WTC11 (cell line): ENCODE measurements at regions not wholly inside any gene's neighbourhood (a gene's known extent, or its start where the extent isn't known, plus 50 kb on each side); places are given as distances from the start of the nearest gene placed in this dataset.
A peak's percentile ranks its signal among the peaks of the same experiment; 100 is the strongest.

Source experiments
- ATAC-seq: fragments of 200-7000 bp; cut with Tn5 transposase; 2 replicates; pipeline ENCODE4 v1.10.0; 2021; ENCODE audit warnings: mild to moderate bottlenecking, moderate library complexity
- CTCF ChIA-PET: fragments of 300-600 bp; sonication (Branson Sonifier 250); formaldehyde crosslinking; loops from one replicate; lab custom pipeline; 2021; ENCODE audit warnings: antibody characterized with exemption; lab: Charles Lee
- POLR2A ChIA-PET: fragments of 350-600 bp; sonication (Branson Sonifier 250); formaldehyde crosslinking; loops from one replicate; lab custom pipeline; 2021; ENCODE audit warnings: antibody characterized with exemption; lab: Charles Lee
- DNase-seq: peaks from one replicate; pipeline ENCODE4 v3.0.0; 2021; ENCODE audit warnings: low spot score
- H3K27ac Mint-ChIP-seq: 2 replicates; pipeline ENCODE4 v1.8.0; 2021; ENCODE audit warnings: mixed read lengths
- H3K27me3 Mint-ChIP-seq: 2 replicates; pipeline ENCODE4 v1.8.0; 2021; ENCODE audit warnings: low read depth, mild to moderate bottlenecking, moderate library complexity, mixed read lengths
- H3K36me3 Mint-ChIP-seq: 2 replicates; pipeline ENCODE4 v1.8.0; 2021; ENCODE audit warnings: mixed read lengths
- H3K4me1 Mint-ChIP-seq: 2 replicates; pipeline ENCODE4 v1.8.0; 2022; ENCODE audit warnings: mixed read lengths
- H3K4me3 Mint-ChIP-seq: 2 replicates; pipeline ENCODE4 v1.8.0; 2021; ENCODE audit warnings: mild to moderate bottlenecking, moderate library complexity, mixed read lengths
- H3K9me3 Mint-ChIP-seq: 2 replicates; pipeline ENCODE4 v1.8.0; 2021; ENCODE audit warnings: mixed read lengths
- ATF1 ChIP-seq: sonication (generic); formaldehyde crosslinking; IDR thresholded peaks from 2 replicates; pipeline ENCODE4 v1.8.1; 2023; ENCODE audit warnings: mild to moderate bottlenecking, moderate library complexity, missing genetic modification reagents
- CREM ChIP-seq: sonication (generic); formaldehyde crosslinking; IDR thresholded peaks from 2 replicates; pipeline ENCODE4 v1.8.1; 2022; ENCODE audit warnings: mild to moderate bottlenecking, missing genetic modification reagents, moderate library complexity
- FOXK1 ChIP-seq: sonication (generic); formaldehyde crosslinking; IDR thresholded peaks from 2 replicates; pipeline ENCODE4 v1.8.0; 2022; ENCODE audit warnings: mild to moderate bottlenecking, moderate library complexity, missing genetic modification reagents
- GABPB1 ChIP-seq: sonication (generic); formaldehyde crosslinking; IDR thresholded peaks from 2 replicates; pipeline ENCODE4 v1.8.1; 2023; ENCODE audit warnings: mild to moderate bottlenecking, missing genetic modification reagents
- GTF2I ChIP-seq: fragments of 250-450 bp; sonication (Bioruptor Pico); conservative IDR thresholded peaks from 2 replicates; pipeline ENCODE4 v1.4.0; 2021; ENCODE audit warnings: mild to moderate bottlenecking
- HMGA2 ChIP-seq: fragments of 250-450 bp; sonication (Bioruptor Pico); IDR thresholded peaks from 2 replicates; pipeline ENCODE4 v1.4.0; 2021; ENCODE audit warnings: mild to moderate bottlenecking, moderate library complexity
- KAT7 ChIP-seq: sonication (generic); formaldehyde crosslinking; IDR thresholded peaks from 2 replicates; pipeline ENCODE4 v1.8.1; 2023; ENCODE audit warnings: missing genetic modification reagents, mild to moderate bottlenecking, borderline replicate concordance
- ZNF317 ChIP-seq: sonication (generic); formaldehyde crosslinking; IDR thresholded peaks from 2 replicates; pipeline ENCODE4 v1.8.1; 2023; ENCODE audit warnings: low read depth, mild to moderate bottlenecking, moderate library complexity, missing genetic modification reagents, borderline replicate concordance
- ZNF671 ChIP-seq: fragments of 250-450 bp; sonication (Bioruptor Pico); IDR thresholded peaks from 2 replicates; pipeline ENCODE4 v1.8.0; 2021; ENCODE audit warnings: mild to moderate bottlenecking
- TF ChIP-seq, protein P1 (sequence below): fragments of 250-450 bp; sonication (Bioruptor Pico); conservative IDR thresholded peaks from 2 replicates; pipeline ENCODE4 v1.9.0; 2021; ENCODE audit warnings: mild to moderate bottlenecking
- TF ChIP-seq, protein P2 (sequence below): fragments of 250-450 bp; sonication (Bioruptor Pico); IDR thresholded peaks from 2 replicates; pipeline ENCODE4 v1.9.0; 2021; ENCODE audit warnings: mild to moderate bottlenecking, borderline replicate concordance
- TF ChIP-seq, protein P3 (sequence below): sonication (generic); formaldehyde crosslinking; IDR thresholded peaks from 2 replicates; pipeline ENCODE4 v1.8.1; 2023; ENCODE audit warnings: mild to moderate bottlenecking, missing genetic modification reagents, moderate library complexity
- TF ChIP-seq, protein P4 (sequence below): sonication (generic); formaldehyde crosslinking; IDR thresholded peaks from 2 replicates; pipeline ENCODE4 v1.8.1; 2022; ENCODE audit warnings: low read depth, mild to moderate bottlenecking, moderate library complexity, missing genetic modification reagents, borderline replicate concordance
- TF ChIP-seq, protein P5 (sequence below): sonication (generic); formaldehyde crosslinking; IDR thresholded peaks from 2 replicates; pipeline ENCODE4 v1.8.0; 2022; ENCODE audit warnings: mild to moderate bottlenecking, missing genetic modification reagents
- TF ChIP-seq, protein P6 (sequence below): sonication (generic); formaldehyde crosslinking; IDR thresholded peaks from 2 replicates; pipeline ENCODE4 v1.8.1; 2022; ENCODE audit warnings: mild to moderate bottlenecking, moderate library complexity, missing genetic modification reagents
- TF ChIP-seq, protein P7 (sequence below): fragments of 250-450 bp; sonication (Bioruptor Pico); IDR thresholded peaks from 2 replicates; pipeline ENCODE4 v1.9.0; 2021; ENCODE audit warnings: moderate library complexity, mild to moderate bottlenecking, inconsistent platforms, borderline replicate concordance
- TF ChIP-seq, protein P8 (sequence below): sonication (generic); formaldehyde crosslinking; IDR thresholded peaks from 2 replicates; pipeline ENCODE4 v1.8.1; 2023; ENCODE audit warnings: mild to moderate bottlenecking, missing genetic modification reagents, borderline replicate concordance
- TF ChIP-seq, protein P9 (sequence below): sonication (generic); formaldehyde crosslinking; IDR thresholded peaks from 2 replicates; pipeline ENCODE4 v1.8.0; 2023; ENCODE audit warnings: missing genetic modification reagents

DNA sequence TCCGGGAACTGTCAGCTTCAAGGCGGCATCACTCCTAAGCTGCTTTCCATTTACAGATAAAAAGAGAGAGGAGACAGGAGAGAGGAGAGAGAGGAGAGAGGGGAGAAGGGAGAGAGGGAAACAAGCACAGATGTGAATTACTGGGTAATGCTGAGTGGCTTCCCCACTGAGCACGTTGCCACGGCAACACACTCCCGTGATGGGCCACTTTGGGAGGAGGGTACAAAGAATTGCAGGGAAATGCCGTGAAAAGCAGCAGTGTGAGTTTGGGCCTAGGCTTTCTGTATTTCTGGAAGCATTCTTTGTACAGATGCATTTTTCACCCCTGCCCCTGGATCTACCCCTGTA, 128.0 kb upstream of the IRF2BP2 start:
- no peak for TF ChIP-seq ZNF671 (CRISPR knock-in tag)
- TF ChIP-seq, protein P1, sequence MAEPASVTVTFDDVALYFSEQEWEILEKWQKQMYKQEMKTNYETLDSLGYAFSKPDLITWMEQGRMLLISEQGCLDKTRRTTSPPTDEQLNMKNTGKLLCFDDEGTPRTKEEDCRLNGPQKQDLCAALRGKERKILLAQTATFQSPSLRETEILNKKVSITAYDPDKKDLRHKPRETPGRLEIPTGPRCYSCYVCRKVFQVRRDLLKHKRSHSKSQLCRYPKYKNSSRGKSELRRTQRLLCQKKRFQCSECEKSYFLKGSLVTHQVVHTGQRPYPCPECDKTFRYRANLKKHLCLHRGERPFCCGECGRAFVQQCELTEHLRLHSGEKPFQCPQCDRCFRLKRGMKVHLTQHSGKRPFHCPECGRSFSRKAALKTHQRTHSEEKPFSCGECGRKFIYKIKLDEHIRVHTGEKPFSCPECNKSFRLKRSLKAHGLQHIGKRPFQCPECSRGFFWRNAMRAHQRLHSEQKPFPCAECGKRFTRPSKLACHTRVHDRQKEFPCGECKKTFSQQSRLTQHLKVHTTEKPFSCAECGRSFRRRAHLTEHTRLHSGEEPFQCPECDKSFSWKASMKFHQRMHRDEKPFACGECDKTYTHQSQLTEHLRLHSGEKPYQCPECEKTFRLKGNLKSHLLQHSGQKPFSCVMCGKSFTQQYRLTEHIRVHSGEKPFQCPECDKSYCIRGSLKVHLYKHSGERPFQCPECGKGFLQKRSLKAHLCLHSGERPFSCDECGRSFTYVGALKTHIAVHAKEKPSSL, result no peak
- TF ChIP-seq, protein P2, sequence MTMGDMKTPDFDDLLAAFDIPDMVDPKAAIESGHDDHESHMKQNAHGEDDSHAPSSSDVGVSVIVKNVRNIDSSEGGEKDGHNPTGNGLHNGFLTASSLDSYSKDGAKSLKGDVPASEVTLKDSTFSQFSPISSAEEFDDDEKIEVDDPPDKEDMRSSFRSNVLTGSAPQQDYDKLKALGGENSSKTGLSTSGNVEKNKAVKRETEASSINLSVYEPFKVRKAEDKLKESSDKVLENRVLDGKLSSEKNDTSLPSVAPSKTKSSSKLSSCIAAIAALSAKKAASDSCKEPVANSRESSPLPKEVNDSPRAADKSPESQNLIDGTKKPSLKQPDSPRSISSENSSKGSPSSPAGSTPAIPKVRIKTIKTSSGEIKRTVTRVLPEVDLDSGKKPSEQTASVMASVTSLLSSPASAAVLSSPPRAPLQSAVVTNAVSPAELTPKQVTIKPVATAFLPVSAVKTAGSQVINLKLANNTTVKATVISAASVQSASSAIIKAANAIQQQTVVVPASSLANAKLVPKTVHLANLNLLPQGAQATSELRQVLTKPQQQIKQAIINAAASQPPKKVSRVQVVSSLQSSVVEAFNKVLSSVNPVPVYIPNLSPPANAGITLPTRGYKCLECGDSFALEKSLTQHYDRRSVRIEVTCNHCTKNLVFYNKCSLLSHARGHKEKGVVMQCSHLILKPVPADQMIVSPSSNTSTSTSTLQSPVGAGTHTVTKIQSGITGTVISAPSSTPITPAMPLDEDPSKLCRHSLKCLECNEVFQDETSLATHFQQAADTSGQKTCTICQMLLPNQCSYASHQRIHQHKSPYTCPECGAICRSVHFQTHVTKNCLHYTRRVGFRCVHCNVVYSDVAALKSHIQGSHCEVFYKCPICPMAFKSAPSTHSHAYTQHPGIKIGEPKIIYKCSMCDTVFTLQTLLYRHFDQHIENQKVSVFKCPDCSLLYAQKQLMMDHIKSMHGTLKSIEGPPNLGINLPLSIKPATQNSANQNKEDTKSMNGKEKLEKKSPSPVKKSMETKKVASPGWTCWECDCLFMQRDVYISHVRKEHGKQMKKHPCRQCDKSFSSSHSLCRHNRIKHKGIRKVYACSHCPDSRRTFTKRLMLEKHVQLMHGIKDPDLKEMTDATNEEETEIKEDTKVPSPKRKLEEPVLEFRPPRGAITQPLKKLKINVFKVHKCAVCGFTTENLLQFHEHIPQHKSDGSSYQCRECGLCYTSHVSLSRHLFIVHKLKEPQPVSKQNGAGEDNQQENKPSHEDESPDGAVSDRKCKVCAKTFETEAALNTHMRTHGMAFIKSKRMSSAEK (CRISPR knock-in tag), result no peak
- TF ChIP-seq, protein P3, sequence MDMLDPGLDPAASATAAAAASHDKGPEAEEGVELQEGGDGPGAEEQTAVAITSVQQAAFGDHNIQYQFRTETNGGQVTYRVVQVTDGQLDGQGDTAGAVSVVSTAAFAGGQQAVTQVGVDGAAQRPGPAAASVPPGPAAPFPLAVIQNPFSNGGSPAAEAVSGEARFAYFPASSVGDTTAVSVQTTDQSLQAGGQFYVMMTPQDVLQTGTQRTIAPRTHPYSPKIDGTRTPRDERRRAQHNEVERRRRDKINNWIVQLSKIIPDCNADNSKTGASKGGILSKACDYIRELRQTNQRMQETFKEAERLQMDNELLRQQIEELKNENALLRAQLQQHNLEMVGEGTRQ (CRISPR knock-in tag), result no peak
- TF ChIP-seq, protein P4, sequence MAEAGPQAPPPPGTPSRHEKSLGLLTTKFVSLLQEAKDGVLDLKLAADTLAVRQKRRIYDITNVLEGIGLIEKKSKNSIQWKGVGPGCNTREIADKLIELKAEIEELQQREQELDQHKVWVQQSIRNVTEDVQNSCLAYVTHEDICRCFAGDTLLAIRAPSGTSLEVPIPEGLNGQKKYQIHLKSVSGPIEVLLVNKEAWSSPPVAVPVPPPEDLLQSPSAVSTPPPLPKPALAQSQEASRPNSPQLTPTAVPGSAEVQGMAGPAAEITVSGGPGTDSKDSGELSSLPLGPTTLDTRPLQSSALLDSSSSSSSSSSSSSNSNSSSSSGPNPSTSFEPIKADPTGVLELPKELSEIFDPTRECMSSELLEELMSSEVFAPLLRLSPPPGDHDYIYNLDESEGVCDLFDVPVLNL (CRISPR knock-in tag), result no peak
- TF ChIP-seq ATF1, result no peak
- TF ChIP-seq ZNF317, result no peak
- TF ChIP-seq, protein P5, sequence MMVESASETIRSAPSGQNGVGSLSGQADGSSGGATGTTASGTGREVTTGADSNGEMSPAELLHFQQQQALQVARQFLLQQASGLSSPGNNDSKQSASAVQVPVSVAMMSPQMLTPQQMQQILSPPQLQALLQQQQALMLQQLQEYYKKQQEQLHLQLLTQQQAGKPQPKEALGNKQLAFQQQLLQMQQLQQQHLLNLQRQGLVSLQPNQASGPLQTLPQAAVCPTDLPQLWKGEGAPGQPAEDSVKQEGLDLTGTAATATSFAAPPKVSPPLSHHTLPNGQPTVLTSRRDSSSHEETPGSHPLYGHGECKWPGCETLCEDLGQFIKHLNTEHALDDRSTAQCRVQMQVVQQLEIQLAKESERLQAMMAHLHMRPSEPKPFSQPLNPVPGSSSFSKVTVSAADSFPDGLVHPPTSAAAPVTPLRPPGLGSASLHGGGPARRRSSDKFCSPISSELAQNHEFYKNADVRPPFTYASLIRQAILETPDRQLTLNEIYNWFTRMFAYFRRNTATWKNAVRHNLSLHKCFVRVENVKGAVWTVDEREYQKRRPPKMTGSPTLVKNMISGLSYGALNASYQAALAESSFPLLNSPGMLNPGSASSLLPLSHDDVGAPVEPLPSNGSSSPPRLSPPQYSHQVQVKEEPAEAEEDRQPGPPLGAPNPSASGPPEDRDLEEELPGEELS, result no peak
- TF ChIP-seq KAT7, result no peak
- TF ChIP-seq, protein P6, sequence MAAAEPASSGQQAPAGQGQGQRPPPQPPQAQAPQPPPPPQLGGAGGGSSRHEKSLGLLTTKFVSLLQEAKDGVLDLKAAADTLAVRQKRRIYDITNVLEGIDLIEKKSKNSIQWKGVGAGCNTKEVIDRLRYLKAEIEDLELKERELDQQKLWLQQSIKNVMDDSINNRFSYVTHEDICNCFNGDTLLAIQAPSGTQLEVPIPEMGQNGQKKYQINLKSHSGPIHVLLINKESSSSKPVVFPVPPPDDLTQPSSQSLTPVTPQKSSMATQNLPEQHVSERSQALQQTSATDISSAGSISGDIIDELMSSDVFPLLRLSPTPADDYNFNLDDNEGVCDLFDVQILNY (CRISPR knock-in tag), result no peak
- TF ChIP-seq GTF2I (CRISPR knock-in tag), result no peak
- TF ChIP-seq FOXK1 (CRISPR knock-in tag), result no peak
- no peak for TF ChIP-seq GABPB1
- no peak for TF ChIP-seq HMGA2 (CRISPR knock-in tag)
- TF ChIP-seq CREM, result no peak
- TF ChIP-seq, protein P7, sequence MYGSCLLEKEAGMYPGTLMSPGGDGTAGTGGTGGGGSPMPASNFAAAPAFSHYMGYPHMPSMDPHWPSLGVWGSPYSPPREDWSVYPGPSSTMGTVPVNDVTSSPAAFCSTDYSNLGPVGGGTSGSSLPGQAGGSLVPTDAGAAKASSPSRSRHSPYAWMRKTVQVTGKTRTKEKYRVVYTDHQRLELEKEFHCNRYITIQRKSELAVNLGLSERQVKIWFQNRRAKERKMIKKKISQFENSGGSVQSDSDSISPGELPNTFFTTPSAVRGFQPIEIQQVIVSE (CRISPR knock-in tag), result no peak
- TF ChIP-seq, protein P8, sequence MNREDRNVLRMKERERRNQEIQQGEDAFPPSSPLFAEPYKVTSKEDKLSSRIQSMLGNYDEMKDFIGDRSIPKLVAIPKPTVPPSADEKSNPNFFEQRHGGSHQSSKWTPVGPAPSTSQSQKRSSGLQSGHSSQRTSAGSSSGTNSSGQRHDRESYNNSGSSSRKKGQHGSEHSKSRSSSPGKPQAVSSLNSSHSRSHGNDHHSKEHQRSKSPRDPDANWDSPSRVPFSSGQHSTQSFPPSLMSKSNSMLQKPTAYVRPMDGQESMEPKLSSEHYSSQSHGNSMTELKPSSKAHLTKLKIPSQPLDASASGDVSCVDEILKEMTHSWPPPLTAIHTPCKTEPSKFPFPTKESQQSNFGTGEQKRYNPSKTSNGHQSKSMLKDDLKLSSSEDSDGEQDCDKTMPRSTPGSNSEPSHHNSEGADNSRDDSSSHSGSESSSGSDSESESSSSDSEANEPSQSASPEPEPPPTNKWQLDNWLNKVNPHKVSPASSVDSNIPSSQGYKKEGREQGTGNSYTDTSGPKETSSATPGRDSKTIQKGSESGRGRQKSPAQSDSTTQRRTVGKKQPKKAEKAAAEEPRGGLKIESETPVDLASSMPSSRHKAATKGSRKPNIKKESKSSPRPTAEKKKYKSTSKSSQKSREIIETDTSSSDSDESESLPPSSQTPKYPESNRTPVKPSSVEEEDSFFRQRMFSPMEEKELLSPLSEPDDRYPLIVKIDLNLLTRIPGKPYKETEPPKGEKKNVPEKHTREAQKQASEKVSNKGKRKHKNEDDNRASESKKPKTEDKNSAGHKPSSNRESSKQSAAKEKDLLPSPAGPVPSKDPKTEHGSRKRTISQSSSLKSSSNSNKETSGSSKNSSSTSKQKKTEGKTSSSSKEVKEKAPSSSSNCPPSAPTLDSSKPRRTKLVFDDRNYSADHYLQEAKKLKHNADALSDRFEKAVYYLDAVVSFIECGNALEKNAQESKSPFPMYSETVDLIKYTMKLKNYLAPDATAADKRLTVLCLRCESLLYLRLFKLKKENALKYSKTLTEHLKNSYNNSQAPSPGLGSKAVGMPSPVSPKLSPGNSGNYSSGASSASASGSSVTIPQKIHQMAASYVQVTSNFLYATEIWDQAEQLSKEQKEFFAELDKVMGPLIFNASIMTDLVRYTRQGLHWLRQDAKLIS, result no peak
- TF ChIP-seq, protein P9, sequence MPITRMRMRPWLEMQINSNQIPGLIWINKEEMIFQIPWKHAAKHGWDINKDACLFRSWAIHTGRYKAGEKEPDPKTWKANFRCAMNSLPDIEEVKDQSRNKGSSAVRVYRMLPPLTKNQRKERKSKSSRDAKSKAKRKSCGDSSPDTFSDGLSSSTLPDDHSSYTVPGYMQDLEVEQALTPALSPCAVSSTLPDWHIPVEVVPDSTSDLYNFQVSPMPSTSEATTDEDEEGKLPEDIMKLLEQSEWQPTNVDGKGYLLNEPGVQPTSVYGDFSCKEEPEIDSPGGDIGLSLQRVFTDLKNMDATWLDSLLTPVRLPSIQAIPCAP (CRISPR knock-in tag), result no peak
- ATAC-seq (peak; percentile 68), DNase-seq (peak; percentile 47)
- H3K4me3 Mint-ChIP-seq, result no peak overlapping the region
- ChIA-PET POLR2A (no interaction called here), CTCF (interaction anchor here (0.5 to 0.9 kb wide), 2 partner anchors 106 to 239 kb away, joined by 3 read pairs; no protein-coding TSS in a partner anchor)
- peaks cover 39% of the 10 kb centered on the region for H3K4me1 Mint-ChIP-seq
- H3K27me3 Mint-ChIP-seq, result no peaks in the 10 kb centered on the region; the same call in 1 of the 2 replicates
- no peaks in the 10 kb centered on the region for H3K9me3 Mint-ChIP-seq
- no peaks in the 10 kb centered on the region for H3K36me3 Mint-ChIP-seq
- peak overlapping the region; percentile 10; the same call in 1 of the 2 replicates for H3K27ac Mint-ChIP-seq
